ES-I3 (cell line): ENCODE measurements at regions not wholly inside any gene's neighbourhood (a gene's known extent, or its start where the extent isn't known, plus 50 kb on each side); places are given as distances from the start of the nearest gene placed in this dataset.

ENCODE experiments used
- H3K36me3 ChIP-seq: 2 replicates; pipeline ENCODE4 v1.6.1; 2013; ENCODE audit warnings: mild to moderate bottlenecking, low read length, control low read depth, moderate library complexity; ENCODE audit not compliant: insufficient read depth
- H3K4me1 ChIP-seq: 2 replicates; pipeline ENCODE4 v1.6.1; 2013; ENCODE audit warnings: mild to moderate bottlenecking, control low read depth, low read length; ENCODE audit not compliant: insufficient read depth
- H3K9ac ChIP-seq: 2 replicates; pipeline ENCODE4 v1.6.1; 2013; ENCODE audit warnings: low read depth, mild to moderate bottlenecking, low read length, moderate library complexity
- H3K9me3 ChIP-seq: 2 replicates; pipeline ENCODE4 v1.6.1; 2013; ENCODE audit warnings: mild to moderate bottlenecking, low read length, moderate library complexity; ENCODE audit not compliant: control insufficient read depth, insufficient read depth

DNA sequence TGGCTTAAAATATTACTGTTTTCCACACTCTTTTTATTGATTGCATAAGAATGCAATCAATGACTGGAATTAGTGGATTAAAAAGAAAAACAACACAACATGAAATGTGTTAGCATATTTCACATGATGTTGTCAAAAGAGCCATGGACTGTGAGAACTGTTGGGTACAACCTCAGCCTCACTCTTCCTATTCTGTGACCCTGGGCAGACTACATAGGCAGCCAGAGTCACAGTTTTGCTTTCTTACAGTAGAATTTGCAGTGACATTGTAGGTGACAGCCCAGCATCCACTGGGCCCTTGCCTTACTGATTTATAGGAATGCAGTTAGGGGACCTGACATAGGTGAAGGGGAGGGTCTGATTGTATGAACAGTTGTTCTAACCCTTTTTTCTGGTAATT is 471.4 kb upstream of the SLC35B3 start:
- Histone ChIP-seq H3K36me3 (no peaks in the 10 kb centered on the region), H3K9me3 (no peaks in the 10 kb centered on the region), H3K9ac (no peak overlapping the region), H3K4me1 (no peaks in the 10 kb centered on the region)

GRCh38 chr6:8905757-8906156 is 470.4 kb upstream of the SLC35B3 start:
- no peaks in the 10 kb centered on the region for H3K4me1 ChIP-seq
- no peak overlapping the region for H3K9ac ChIP-seq
- no peaks in the 10 kb centered on the region for H3K36me3 ChIP-seq
- H3K9me3 ChIP-seq = no peaks in the 10 kb centered on the region

- Histone ChIP-seq H3K36me3 (no peaks in the 10 kb centered on the region), H3K9me3 (no peaks in the 10 kb centered on the region), H3K9ac (no peak overlapping the region), H3K4me1 (no peaks in the 10 kb centered on the region)
Observed at GRCh38 chr6:8904754-8905153, 469.4 kb upstream of the SLC35B3 start.

- Histone ChIP-seq H3K36me3 (no peaks in the 10 kb centered on the region), H3K4me1 (no peaks in the 10 kb centered on the region), H3K9me3 (no peaks in the 10 kb centered on the region), H3K9ac (no peak overlapping the region)
Observed at GRCh38 chr6:8900056-8900455, 464.7 kb upstream of the SLC35B3 start.

GRCh38 chr6:8889514-8889913 is 454.2 kb upstream of the SLC35B3 start:
- no peaks in the 10 kb centered on the region for H3K36me3 ChIP-seq
- no peaks in the 10 kb centered on the region for H3K4me1 ChIP-seq
- no peak overlapping the region for H3K9ac ChIP-seq
- no peaks in the 10 kb centered on the region for H3K9me3 ChIP-seq

DNA sequence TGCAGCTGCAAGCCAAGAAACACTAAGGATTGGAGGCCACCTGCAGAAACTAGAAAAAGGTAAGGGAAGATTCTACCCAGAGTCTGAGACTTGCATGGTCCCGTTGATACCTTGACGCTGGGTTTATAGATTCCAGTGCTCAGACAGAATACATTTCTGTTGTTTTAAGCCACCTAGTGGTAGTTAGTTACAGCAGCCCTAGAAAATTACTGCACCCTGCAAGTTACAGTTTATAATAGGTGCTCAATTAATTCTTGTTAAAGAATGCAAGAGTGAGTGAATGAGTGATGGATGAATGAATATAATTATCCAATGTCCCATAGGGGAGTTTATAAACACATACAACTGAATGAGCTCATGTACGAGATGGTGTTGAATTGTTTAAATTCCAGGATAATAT is 453.1 kb upstream of the SLC35B3 start:
- Histone ChIP-seq H3K9ac (no peak overlapping the region), H3K36me3 (no peaks in the 10 kb centered on the region), H3K9me3 (no peaks in the 10 kb centered on the region), H3K4me1 (no peaks in the 10 kb centered on the region)

DNA sequence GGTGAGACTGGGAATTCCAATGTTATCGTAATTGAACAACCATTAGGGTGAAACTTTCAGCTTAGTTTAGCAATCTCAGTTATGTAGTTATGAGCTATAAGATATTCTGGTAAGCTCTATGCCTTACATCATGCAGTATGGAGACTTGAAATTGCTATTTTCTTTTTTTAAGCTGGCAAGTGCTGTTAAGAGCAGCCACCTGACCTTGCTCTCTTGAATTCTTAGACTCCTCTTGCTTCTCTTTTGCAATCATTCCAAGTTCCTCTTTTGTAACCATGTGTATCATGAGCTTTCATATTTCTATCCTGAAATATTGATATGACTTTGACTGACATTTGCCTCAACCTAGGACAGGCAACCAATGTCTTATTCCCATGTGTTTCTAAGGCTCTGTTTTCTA is 446.3 kb upstream of the SLC35B3 start:
- no peaks in the 10 kb centered on the region for H3K9me3 ChIP-seq
- H3K36me3 ChIP-seq = no peaks in the 10 kb centered on the region
- no peaks in the 10 kb centered on the region for H3K4me1 ChIP-seq
- H3K9ac ChIP-seq = no peak overlapping the region

- Histone ChIP-seq H3K36me3 (no peaks in the 10 kb centered on the region), H3K9ac (no peak overlapping the region), H3K9me3 (no peaks in the 10 kb centered on the region), H3K4me1 (no peaks in the 10 kb centered on the region)
Observed at GRCh38 chr6:8879334-8879733, 444.0 kb upstream of the SLC35B3 start.

DNA sequence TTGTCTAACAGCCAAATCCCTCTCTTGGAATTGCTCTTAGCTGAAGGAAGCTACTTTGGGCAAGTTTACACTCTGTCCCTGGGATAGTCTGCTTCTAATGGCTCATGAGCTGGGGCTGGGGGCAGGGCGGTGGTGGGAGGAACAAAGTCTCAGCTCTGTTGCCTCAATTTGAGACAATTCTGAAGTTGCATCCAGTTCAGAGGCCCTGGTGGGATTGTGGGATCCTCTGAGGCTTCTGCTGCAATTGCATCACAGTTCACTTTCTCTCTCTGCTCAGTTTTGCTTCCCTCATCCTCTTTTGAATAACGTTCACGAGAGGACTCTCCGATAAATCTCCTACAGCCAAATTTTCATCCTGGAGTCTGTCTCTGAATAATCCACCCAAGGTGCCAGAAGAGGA is 440.6 kb upstream of the SLC35B3 start:
- H3K4me1 ChIP-seq = no peaks in the 10 kb centered on the region; the same call in 1 of the 2 replicates
- no peaks in the 10 kb centered on the region for H3K36me3 ChIP-seq
- no peak overlapping the region for H3K9ac ChIP-seq
- no peaks in the 10 kb centered on the region for H3K9me3 ChIP-seq

- Histone ChIP-seq H3K4me1 (no peaks in the 10 kb centered on the region; the same call in 1 of the 2 replicates), H3K9me3 (no peaks in the 10 kb centered on the region), H3K36me3 (no peaks in the 10 kb centered on the region), H3K9ac (no peak overlapping the region)
Observed at GRCh38 chr6:8872589-8872988, 437.2 kb upstream of the SLC35B3 start.

DNA sequence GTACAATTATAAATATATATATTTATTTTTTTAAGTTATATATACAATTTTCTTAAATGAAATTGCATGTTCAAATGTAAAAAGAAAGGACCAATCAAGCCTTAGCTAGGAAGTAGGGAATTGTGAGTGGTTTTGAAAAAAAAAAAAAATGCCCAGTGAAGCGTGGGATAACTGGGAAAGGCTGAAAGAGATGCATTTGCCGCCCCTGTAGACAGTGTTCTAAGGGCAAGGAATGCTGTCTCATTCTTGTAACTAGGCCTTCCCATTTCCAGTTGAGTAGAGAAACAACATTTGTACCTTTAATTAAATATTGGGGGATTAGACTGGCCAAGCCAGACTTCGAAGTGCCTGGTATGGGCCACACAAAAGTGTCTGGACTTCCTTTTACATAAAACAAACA is 430.1 kb upstream of the SLC35B3 start:
- no peak overlapping the region for H3K9ac ChIP-seq
- H3K36me3 ChIP-seq = no peaks in the 10 kb centered on the region
- no peaks in the 10 kb centered on the region for H3K4me1 ChIP-seq
- H3K9me3 ChIP-seq = no peaks in the 10 kb centered on the region

DNA sequence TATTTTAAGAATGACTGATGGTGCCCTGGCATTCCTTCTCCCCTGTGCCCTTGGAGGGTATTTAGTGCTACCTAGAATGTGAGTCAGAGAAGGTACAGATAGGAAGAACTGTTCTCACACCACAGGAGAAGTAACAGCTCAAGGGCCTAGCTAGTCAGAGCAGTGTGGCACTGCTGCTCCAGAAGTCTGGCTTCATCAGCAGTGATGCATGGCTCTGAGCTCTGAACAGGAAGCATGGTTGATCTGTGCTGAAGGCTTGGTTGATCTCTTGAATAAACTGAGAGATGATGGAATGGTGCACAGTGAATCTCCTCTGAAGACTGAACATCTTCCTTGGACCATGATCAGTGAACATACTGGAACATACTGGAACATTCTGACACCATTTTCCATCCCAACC is 425.3 kb upstream of the SLC35B3 start:
- Histone ChIP-seq H3K9ac (no peak overlapping the region), H3K36me3 (no peaks in the 10 kb centered on the region), H3K9me3 (no peaks in the 10 kb centered on the region), H3K4me1 (no peaks in the 10 kb centered on the region)

DNA sequence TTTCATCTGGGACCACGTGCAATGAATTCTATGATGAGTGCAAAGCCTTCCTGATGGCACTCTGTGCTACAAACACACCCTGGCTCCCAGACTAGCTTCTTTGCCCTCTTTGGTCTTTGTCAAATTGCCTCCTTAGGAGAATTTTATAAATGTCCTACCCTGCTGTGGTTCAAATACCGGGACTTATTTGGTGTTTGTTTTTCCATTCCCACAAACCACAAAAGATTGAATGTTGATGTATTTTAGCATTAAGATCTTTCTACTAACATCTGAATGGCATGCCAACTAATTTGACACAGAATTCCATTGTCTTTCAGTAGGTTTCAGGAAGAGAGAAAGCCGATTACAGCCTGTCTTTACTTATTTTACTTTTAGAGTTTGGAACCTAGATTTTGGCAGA is 424.2 kb upstream of the SLC35B3 start:
- H3K36me3 ChIP-seq = no peaks in the 10 kb centered on the region
- H3K4me1 ChIP-seq = no peaks in the 10 kb centered on the region
- H3K9ac ChIP-seq = no peak overlapping the region
- H3K9me3 ChIP-seq = no peaks in the 10 kb centered on the region

GRCh38 chr6:8858854-8859331 is 423.5 kb upstream of the SLC35B3 start:
- Histone ChIP-seq H3K9ac (no peak overlapping the region), H3K36me3 (no peaks in the 10 kb centered on the region), H3K9me3 (no peaks in the 10 kb centered on the region), H3K4me1 (no peaks in the 10 kb centered on the region)

DNA sequence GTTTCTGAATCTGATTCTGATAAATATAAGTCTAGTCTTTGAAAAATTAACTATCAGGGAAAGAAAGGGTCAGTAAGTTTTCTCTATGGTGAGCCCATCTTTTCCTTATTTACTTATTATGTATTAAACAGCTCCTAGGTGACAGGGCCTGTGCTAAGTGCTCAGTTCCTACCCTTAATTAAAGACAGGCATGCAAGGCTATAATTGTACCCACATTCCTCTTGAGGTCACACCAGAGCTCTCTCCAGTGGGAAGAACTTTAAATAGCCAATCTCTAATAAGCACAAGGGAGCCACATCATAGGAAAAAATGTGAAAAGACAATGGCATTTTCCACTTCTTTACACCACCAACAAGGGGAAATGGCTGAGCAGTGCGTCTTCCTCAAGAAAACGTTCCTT is 421.8 kb upstream of the SLC35B3 start:
- Histone ChIP-seq H3K9ac (no peak overlapping the region), H3K9me3 (no peaks in the 10 kb centered on the region), H3K36me3 (no peaks in the 10 kb centered on the region), H3K4me1 (no peaks in the 10 kb centered on the region)

- H3K36me3 ChIP-seq = no peaks in the 10 kb centered on the region
- H3K9me3 ChIP-seq = no peaks in the 10 kb centered on the region
- no peaks in the 10 kb centered on the region for H3K4me1 ChIP-seq
- H3K9ac ChIP-seq = no peak overlapping the region
Observed at GRCh38 chr6:8855411-8855810, 420.1 kb upstream of the SLC35B3 start.
